HepG2 (cell line): ENCODE measurements at regions not wholly inside any gene's neighbourhood (a gene's known extent, or its start where the extent isn't known, plus 50 kb on each side); places are given as distances from the start of the nearest gene placed in this dataset.

ENCODE experiments used
- ATAC-seq: fragments of 200-7000 bp; cut with Tn5 transposase; 3 replicates; pipeline ENCODE4 v1.9.1; 2020; ENCODE audit warnings: mild to moderate bottlenecking, moderate library complexity
- BruUV-seq: library from RNA; stranded (reverse); fragments of 400-500 nt; replicated peaks from 2 replicates; lab custom pipeline; 2021; lab: Mats Ljungman, UMichigan
- CTCF ChIA-PET: fragments of 300-600 bp; formaldehyde crosslinking; extraction: SDS; loops from one replicate; lab custom pipeline; 2021; ENCODE audit warnings: low total read pairs, inconsistent platforms, low intra/inter-chr PET ratio; lab: Yijun Ruan, JAX
- POLR2A ChIA-PET: fragments of 350-600 bp; sonication (Branson Sonifier 250); formaldehyde crosslinking; loops from one replicate; lab custom pipeline; 2020; ENCODE audit warnings: antibody characterized with exemption, inconsistent platforms; lab: Yijun Ruan, JAX
- DNase-seq: peaks from one replicate; pipeline ENCODE4 v3.0.0-alpha.2; 2015; ENCODE audit warnings: low spot score
- FAIRE-seq: peaks from 3 replicates; lab custom pipeline; 2011; peaks lifted over from hg19 to GRCh38; lab: Jason Lieb, UNC
- H2AFZ ChIP-seq: one replicate; pipeline ENCODE4 v1.6.1; 2011; ENCODE audit warnings: low read length, inconsistent platforms
- H3K27ac ChIP-seq: fragments of 300-600 bp; 3 replicates; pipeline ENCODE4 v1.8.0; 2011; ENCODE audit warnings: mixed run types, mild to moderate bottlenecking, mixed read lengths, low read length, inconsistent platforms; ENCODE audit not compliant: insufficient read depth; ENCODE audit errors: extremely low read length
- H3K27me3 ChIP-seq, 2 experiments: fragments of 200-600 bp in 1 of 2; 2 replicates in 1 of 2; 3 replicates in 1 of 2; pipeline versions ENCODE4 v1.6.0 to v1.8.0; 2011; ENCODE audit warnings: low read length in 2 of 2, mild to moderate bottlenecking in 2 of 2, moderate library complexity in 2 of 2, inconsistent platforms in 1 of 2; ENCODE audit not compliant: insufficient read depth in 2 of 2, control insufficient read depth in 1 of 2
- H3K36me3 ChIP-seq, 2 experiments: fragments of 200-600 bp in 1 of 2; replicated peaks in 1 of 2; 2 replicates in 1 of 2; 3 replicates in 1 of 2; pipeline versions ENCODE4 v1.5.1 to v1.8.0; 2011; ENCODE audit warnings: low read length in 2 of 2, inconsistent platforms in 1 of 2; ENCODE audit not compliant: insufficient read depth in 2 of 2, control insufficient read depth in 1 of 2
- H3K4me1 ChIP-seq: 2 replicates; pipeline ENCODE4 v1.5.1; 2012; ENCODE audit warnings: low read length, inconsistent platforms; ENCODE audit not compliant: insufficient read depth
- H3K4me2 ChIP-seq: 2 replicates; pipeline ENCODE4 v1.6.0; 2011; ENCODE audit warnings: low read depth, low read length, inconsistent platforms
- H3K4me3 ChIP-seq, 3 experiments: fragments of 200-600 bp in 1 of 3; sonication (generic), shearing (Covaris generic) in 1 of 3; replicated peaks in 1 of 3; 2 replicates each; pipeline ENCODE4 v1.5.1; 2011 to 2016; ENCODE audit warnings: low read length in 3 of 3, inconsistent platforms in 2 of 3, low read depth in 2 of 3, mild to moderate bottlenecking in 2 of 3, control low read depth in 1 of 3, mixed read lengths in 1 of 3; ENCODE audit not compliant: insufficient read depth in 1 of 3
- H3K79me2 ChIP-seq: one replicate; pipeline ENCODE4 v1.6.1; 2011; ENCODE audit warnings: low read length, inconsistent platforms; ENCODE audit not compliant: insufficient read depth
- H3K9ac ChIP-seq: 2 replicates; pipeline ENCODE4 v1.6.0; 2011; ENCODE audit warnings: mild to moderate bottlenecking, low read depth, low read length, inconsistent platforms; ENCODE audit not compliant: insufficient read depth
- H3K9me3 ChIP-seq: 2 replicates; pipeline ENCODE4 v1.5.1; 2012; ENCODE audit warnings: mild to moderate bottlenecking, low read length
- H4K20me1 ChIP-seq: 2 replicates; pipeline ENCODE4 v1.6.0; 2011; ENCODE audit warnings: inconsistent platforms, mild to moderate bottlenecking, low read length, moderate library complexity; ENCODE audit not compliant: insufficient read depth
- E2F5 ChIP-seq: sonication (generic); formaldehyde crosslinking; conservative IDR thresholded peaks from 2 replicates; pipeline ENCODE4 v1.4.0; 2020; ENCODE audit warnings: missing genetic modification reagents
- HOXD1 ChIP-seq: sonication (generic); formaldehyde crosslinking; IDR thresholded peaks from 2 replicates; pipeline ENCODE4 v1.5.0; 2020; ENCODE audit warnings: missing genetic modification reagents
- MAZ ChIP-seq, 2 experiments: sonication (generic) in 1 of 2; formaldehyde crosslinking in 1 of 2; IDR thresholded peaks; 2 replicates each; pipeline versions ENCODE4 v1.5.0 to v1.6.1; 2012 to 2020; ENCODE audit warnings: low read depth in 2 of 2, mild to moderate bottlenecking in 2 of 2, borderline replicate concordance in 1 of 2, improper control_type of control experiment in 1 of 2, low read length in 1 of 2, missing genetic modification reagents in 1 of 2, moderate library complexity in 1 of 2
- PRDM15 ChIP-seq: sonication (generic); formaldehyde crosslinking; IDR thresholded peaks from 2 replicates; pipeline ENCODE4 v1.4.0; 2020; ENCODE audit warnings: missing genetic modification reagents
- SRSF1 ChIP-seq: fragments of 200-400 bp; formaldehyde crosslinking; optimal IDR thresholded peaks from 2 replicates; pipeline ENCODE3; 2017; ENCODE audit warnings: mild to moderate bottlenecking, low read depth, low read length, moderate library complexity
- TBX2 ChIP-seq: sonication (generic); formaldehyde crosslinking; IDR thresholded peaks from 2 replicates; pipeline ENCODE4 v1.5.0; 2020; ENCODE audit warnings: missing genetic modification reagents, mild to moderate bottlenecking, borderline replicate concordance
- ZBTB7B ChIP-seq: sonication (generic); formaldehyde crosslinking; IDR thresholded peaks from 2 replicates; pipeline ENCODE4 v1.4.0; 2020; ENCODE audit warnings: missing genetic modification reagents
- ZNF414 ChIP-seq: sonication (generic); formaldehyde crosslinking; IDR thresholded peaks from 2 replicates; pipeline ENCODE4 v1.5.0; 2020; ENCODE audit warnings: missing genetic modification reagents
- ZNF510 ChIP-seq: sonication (generic); formaldehyde crosslinking; IDR thresholded peaks from 2 replicates; pipeline ENCODE4 v1.4.0; 2020; ENCODE audit warnings: low read depth, mild to moderate bottlenecking, missing genetic modification reagents
- ZNF780A ChIP-seq: sonication (generic); formaldehyde crosslinking; IDR thresholded peaks from 2 replicates; pipeline ENCODE4 v1.8.0; 2022; ENCODE audit warnings: mild to moderate bottlenecking, missing genetic modification reagents, moderate library complexity
- ZNF790 ChIP-seq: sonication (generic); formaldehyde crosslinking; IDR thresholded peaks from 2 replicates; pipeline ENCODE4 v1.8.0; 2022; ENCODE audit warnings: missing genetic modification reagents, mild to moderate bottlenecking, borderline replicate concordance
- ZNF816 ChIP-seq: sonication (generic); formaldehyde crosslinking; IDR thresholded peaks from 2 replicates; pipeline ENCODE4 v1.8.0; 2022; ENCODE audit warnings: missing genetic modification reagents, mild to moderate bottlenecking, borderline replicate concordance
- ZNF891 ChIP-seq: sonication (generic); formaldehyde crosslinking; IDR thresholded peaks from 2 replicates; pipeline ENCODE4 v1.5.0; 2020; ENCODE audit warnings: mild to moderate bottlenecking, missing genetic modification reagents
- WGBS: methylation state at CpG from one replicate; pipeline ENCODE4 v1.1.6; 2017; ENCODE audit warnings: low lambda C conversion rate; 5-methylcytosine and 5-hydroxymethylcytosine counted together
- in situ Hi-C: cut with HindIII; loops from 2 replicates; pipeline ENCODE4 v1.10.0; 2017; ENCODE audit warnings: low pct_unique_long_range_greater_than_20kb; ENCODE audit not compliant: extremely low pct_ligation_motif_present
- intact Hi-C: fragments of 100-400 bp; cut with micrococcal nuclease; formaldehyde crosslinking; loops from one replicate; pipeline ENCODE4 v1.10.0; 2022; ENCODE audit not compliant: unreplicated experiment

- TF ChIP-seq HOXD1 (CRISPR knock-in tag) (no peak), TBX2 (no peak)
These were observed 117.6 kb upstream of the CXCR4 start (continued) for GRCh38 chr2:136235546-136235945.

DNA sequence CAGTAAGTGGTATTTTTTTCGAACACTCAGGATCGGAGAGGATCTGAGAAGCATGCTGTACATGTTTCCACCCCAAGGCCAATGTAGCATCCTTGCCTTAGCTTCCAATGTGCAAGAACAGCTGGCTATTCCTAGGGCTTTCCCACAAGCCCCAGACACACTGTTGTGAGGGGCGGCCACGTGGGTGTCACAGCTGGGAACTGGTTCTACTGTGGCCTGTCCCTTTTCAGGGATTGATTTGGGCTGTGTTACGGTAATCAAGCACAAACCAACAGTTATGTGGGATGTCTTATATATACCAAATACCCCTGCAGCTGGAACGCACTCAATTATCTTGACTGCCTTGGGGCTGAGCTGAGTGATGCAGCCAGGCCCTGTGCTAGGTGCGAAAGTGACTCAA is 116.3 kb upstream of the CXCR4 start:
- Histone ChIP-seq H3K36me3 (no peaks in the 10 kb centered on the region), H3K4me1 (no peaks in the 10 kb centered on the region), H3K9ac (no peak overlapping the region), H3K27ac (no peak overlapping the region), H3K9me3 (no peaks in the 10 kb centered on the region), H3K4me2 (no peak overlapping the region), H3K27me3 (no peaks in the 10 kb centered on the region), H3K4me3 (no peak overlapping the region), H4K20me1 (no peaks in the 10 kb centered on the region), H2AFZ (no peak overlapping the region), H3K79me2 (no peaks in the 10 kb centered on the region)
- in situ Hi-C loops (no loop called here), intact Hi-C loops (no loop called here)
- ATAC-seq (no peak), DNase-seq (no peak), FAIRE-seq (no peak)
- WGBS, result 42% methylated on average over 7 of the region's 7 CpGs
- POLR2A ChIA-PET, result no interaction called here
- TF ChIP-seq PRDM15 (CRISPR knock-in tag), result no peak
- TF ChIP-seq MAZ (IDR thresholded peaks at IDR 0.05; ENCODE audit: borderline replicate concordance, low read depth, low read length), result no peak
- TF ChIP-seq MAZ (CRISPR knock-in tag; IDR thresholded peaks at IDR 0.05; ENCODE audit: low read depth), result no peak
- TF ChIP-seq ZNF414 (CRISPR knock-in tag), result no peak
- no peak for TF ChIP-seq ZNF790 (CRISPR knock-in tag)
- no peak for TF ChIP-seq ZNF816 (CRISPR knock-in tag)
- TF ChIP-seq ZNF891 (CRISPR knock-in tag), result no peak
- no peak for TF ChIP-seq ZBTB7B (CRISPR knock-in tag)
- TF ChIP-seq E2F5 (CRISPR knock-in tag), result no peak
- TF ChIP-seq ZNF510 (CRISPR knock-in tag), result no peak
- no peak for TF ChIP-seq SRSF1
- TF ChIP-seq ZNF780A (CRISPR knock-in tag), result no peak
- CTCF ChIA-PET, result no interaction called here
- BruUV-seq, result no TSS peak
